ENCODE measurements at regions not wholly inside any gene's neighbourhood (a gene's known extent, or its start where the extent isn't known, plus 50 kb on each side); places are given as distances from the start of the nearest gene placed in this dataset.

DNA sequence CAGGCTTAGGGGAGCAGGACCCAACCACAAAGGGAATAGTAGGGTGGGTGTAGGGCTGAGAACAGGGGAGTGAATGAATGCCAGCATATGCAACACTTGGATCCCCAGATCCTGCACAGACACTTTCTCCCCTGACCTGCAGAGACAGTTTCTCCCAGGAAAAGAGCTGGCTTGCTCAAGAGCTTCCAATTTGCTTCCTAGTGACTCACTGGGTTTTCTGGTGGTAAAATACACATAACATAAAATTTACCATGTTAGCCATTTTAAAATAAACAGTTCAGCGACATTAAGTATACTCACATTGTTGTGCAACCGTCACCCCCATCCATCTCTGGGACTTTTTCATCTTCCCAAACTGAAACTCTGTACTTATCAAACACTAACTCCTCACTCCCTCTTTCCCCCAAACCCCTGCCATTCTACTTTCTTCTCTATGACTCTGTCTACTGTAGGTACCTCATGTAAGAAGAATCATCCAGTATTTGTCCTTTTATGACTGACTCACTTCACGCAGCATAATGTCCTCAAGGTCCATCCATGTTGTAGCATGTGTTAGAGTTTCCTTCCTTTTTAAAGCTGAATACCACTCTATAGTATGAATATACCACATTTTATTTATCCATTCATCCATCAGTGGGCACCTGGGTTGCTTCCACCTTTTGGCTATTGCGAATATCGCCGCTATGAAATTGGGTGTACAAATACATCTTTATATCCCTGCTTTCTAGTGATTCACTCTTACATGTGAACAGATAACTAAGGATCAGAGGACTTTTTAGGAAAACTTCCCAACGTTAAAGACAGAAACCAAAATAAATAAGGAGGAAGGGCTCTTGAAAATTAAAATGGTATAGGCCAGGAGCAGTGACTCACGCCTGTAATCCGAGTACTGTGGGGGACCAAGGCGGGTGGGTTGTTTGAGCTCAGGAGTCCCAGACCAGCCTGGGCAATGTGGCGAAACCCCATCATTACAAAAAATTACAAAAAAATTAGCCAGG is 95.6 kb upstream of the TJP1 start:
- DNase-seq (ENCODE audit: low read depth), result no peak

GRCh38 chr15:29914511-29914926 is 92.3 kb upstream of the TJP1 start:
- no peak for DNase-seq (ENCODE audit: low read depth)

DNA sequence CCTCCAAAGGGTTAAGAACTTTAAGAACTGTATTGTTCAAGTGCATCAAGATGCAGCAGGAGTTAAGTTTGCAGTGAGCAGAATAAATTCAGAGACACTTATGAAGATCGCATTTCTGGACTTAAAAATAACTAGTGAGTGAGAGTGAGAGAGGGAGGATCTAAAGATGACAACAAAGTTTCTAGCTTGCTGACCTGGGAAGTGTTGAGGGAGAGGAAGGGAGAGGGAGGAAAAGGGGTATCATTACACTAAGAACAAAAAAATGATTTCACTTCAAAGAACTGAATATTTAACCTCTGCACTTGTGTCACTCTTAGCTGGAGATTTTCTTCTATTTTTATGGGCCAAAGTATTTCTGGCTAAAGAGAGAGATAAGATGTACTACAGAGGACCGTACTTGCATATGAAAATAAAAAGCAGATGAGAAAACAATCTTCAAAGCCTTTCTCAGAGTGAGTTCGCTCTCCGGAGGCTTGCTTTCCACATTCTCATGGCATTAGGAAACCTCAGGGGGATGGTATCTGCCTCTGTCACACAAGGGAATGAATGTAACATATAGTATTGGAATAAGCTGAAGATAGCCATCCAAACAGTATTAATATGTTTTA is 91.4 kb upstream of the TJP1 start:
- no peak for DNase-seq (ENCODE audit: low read depth)

DNA sequence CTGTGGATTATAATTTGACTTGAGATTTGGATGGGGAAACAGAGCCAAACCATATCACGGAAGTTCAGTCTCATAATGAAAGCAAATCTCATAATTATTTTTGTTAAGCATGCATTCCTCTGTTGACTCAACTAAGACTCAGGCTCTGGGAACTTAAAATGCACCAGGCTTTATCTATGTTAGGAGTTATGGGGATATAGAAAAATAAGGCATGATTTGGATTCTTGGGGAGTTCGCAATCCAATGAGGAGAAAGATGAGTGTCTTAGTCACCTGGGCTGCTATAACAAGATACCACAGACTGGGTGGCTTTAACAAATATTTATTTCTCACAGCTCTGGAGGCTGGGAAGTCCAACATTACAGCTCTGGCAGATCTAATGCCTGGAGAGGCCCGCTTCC is 89.4 kb upstream of the TJP1 start:
- DNase-seq (ENCODE audit: low read depth), result no peak

- DNase-seq (ENCODE audit: low read depth), result no peak
These were observed 87.8 kb upstream of the TJP1 start for GRCh38 chr15:29910068-29910467.

- no peak for DNase-seq (ENCODE audit: low read depth)
These were observed 82.6 kb upstream of the TJP1 start for GRCh38 chr15:29904757-29905417.

- DNase-seq (ENCODE audit: low read depth), result no peak
These were observed 81.7 kb upstream of the TJP1 start for GRCh38 chr15:29903785-29904464.

DNA sequence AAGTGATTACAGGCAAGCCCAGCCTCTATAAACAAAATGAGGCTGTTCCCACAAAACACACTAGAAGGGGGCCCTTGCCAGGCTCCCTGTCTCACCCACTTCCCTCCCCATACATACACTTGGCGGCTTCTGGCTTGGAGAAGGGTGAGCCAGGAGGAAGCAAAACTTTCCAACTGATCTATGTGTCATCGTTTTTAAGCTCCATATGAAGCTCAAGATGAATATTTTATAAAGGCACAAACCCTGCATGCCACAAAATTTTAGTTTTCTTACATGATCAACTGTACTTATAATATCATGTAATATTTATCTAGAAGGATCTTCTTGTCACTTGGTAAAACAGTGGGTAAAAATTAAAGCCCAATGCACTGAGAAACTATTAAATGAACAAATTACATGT is 80.8 kb upstream of the TJP1 start:
- DNase-seq (ENCODE audit: low read depth), result no peak

DNA sequence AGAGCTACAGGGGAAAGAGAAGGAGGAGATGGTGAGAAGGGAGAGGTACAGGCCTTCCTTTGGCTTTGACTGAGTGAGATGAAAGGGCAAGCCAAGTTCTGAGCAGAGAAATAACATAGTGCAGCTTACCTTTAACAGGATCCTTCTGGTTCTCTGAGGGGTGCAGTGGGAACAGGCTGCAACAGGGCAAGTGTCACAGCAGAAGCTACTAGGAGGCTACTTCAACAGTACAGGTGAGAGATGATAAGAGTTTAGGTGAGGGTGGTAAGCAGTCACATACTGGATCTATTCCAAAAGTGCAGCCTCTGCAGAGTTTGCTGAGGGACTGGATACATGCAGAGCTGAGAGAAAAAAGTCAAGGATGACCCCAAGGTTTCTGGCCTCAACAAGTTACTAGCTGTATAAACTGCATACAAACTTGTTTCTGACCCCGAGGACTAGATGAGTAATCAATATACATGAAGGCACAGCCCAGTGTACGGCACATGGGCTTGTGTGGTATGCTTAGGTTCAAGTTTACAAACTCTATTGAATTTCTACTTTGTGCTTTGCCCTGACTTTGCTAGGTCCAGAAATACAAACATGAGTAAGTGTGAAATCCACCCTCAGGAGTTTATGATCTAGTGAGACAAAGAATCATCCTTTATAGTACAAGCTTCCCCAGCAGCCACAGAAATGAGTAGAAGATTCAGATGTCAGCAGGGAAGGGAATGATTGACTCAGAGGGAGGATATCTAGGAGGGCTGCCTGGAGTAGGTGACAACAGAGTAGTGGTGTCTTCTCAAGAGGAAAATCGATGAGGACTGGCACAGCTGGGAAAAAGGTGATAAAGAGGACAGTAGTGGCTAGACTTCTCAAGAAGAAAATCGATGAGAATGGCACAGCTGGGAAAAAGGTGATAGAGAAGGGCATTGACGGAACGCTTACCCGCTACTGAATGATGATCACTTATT is 78.2 kb upstream of the TJP1 start:
- no peak for DNase-seq (ENCODE audit: low read depth)

- DNase-seq (ENCODE audit: low read depth), result no peak
These were observed 73.8 kb upstream of the TJP1 start for GRCh38 chr15:29896062-29896461.

- DNase-seq (ENCODE audit: low read depth), result no peak
These were observed 68.8 kb upstream of the TJP1 start for GRCh38 chr15:29891096-29891457.

- DNase-seq (ENCODE audit: low read depth), result no peak
These were observed 68.2 kb upstream of the TJP1 start for GRCh38 chr15:29890336-29891095.

DNA sequence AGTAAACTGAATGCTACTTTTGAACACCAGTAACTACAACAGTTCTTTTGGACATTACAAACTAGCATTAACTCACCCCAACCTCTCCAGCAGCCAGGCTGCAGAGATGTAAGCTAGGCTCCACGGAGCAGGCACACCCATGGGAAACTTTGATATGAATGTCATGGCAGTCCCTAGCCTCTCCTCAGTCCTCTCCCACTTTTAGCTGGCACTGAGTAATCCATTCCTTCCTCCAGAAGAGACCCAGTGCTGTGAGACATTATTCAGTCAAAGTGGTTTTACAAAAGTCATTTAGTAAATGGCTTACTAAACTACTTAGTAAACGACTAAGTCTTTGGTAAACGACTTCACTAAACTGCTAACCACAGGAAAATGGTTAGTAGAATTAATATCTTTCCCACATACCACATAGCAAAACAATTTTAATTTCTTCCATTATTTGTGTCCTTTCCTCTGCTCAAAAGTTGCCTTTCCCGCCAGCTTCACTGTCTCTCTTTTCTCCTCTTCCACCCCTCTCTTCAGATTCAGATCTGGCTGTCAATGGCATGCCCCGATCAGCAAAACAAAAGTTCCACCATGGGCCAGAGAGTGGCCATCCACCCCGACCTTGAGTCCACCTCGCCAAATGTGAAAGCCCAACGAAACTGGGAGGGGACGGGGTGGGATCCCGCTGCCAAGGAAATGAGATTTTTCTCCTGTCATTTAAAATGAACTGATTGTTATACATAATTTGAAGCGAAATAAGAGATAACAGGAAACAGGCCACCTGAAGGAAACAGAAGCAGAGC is 67.5 kb upstream of the TJP1 start:
- no peak for DNase-seq (ENCODE audit: low read depth)

- no peak for DNase-seq (ENCODE audit: low read depth)
These were observed 66.4 kb upstream of the TJP1 start for GRCh38 chr15:29888646-29889045.

DNA sequence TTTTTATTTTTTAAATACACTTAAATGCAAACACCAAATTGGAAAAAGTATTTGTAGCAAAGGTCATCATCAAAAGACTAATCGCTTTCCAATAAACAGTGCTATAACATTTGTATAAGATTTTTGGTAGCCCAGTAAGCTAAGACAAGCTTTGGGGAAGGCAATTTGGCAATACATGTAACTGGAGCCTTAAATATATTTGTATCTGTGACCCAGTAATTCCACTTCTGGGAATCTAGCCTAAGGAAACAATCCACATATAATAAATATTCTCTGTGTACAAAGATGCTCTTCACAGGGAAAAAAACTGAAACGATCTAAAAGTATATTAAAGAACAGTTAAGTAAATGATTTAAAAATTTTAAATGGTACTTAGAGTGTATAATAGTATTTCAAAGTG is 65.5 kb upstream of the TJP1 start:
- no peak for DNase-seq (ENCODE audit: low read depth)

GRCh38 chr15:29885183-29885582 is 62.9 kb upstream of the TJP1 start:
- DNase-seq (ENCODE audit: low read depth), result no peak

DNA sequence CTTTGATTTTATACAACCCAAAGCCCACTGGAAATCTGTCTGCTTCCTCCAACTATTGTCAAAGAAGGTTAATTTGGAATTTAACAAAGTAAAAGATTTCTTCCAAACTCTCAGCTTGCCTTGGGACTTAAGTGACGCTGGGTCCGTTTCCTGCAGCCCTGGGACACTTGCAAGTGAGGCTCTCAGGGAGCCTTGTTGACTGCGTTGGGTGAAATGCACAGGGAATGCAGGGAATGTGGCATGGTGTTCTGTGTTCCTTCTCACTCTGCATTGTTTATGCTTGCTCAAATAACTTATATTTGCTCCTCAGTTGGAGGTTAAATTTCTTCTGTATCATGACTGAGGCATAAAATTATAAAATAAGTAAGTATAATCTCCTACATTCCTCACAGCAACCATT is 60.9 kb upstream of the TJP1 start:
- no peak for DNase-seq (ENCODE audit: low read depth)

- DNase-seq (ENCODE audit: low read depth), result no peak
These were observed 58.6 kb upstream of the TJP1 start for GRCh38 chr15:29880886-29881285.

DNA sequence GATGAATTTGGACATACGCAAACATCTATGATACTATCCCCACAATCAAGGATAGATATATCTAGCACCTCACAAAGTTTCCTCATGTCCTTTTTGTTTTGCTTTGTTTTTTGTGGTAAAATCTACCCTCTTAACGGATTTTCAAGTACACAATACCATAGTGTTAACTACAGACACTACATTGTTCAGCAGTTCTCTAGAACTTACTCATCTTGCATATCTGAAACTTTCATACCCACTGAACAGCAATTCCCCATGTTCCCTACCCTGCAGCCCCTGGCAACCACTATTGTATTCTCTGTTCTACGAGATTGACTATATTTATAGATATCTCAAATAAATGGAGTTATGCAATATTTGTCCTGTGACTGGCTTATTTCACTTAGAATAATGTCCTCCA is 58.1 kb upstream of the TJP1 start:
- DNase-seq (ENCODE audit: low read depth), result no peak

- DNase-seq (ENCODE audit: low read depth), result no peak
These were observed 52.7 kb upstream of the TJP1 start for GRCh38 chr15:29874977-29875376.
